Lung microvascular endothelial cell (primary cell): ENCODE measurements at regions not wholly inside any gene's neighbourhood (a gene's known extent, or its start where the extent isn't known, plus 50 kb on each side); places are given as distances from the start of the nearest gene placed in this dataset.

ENCODE experiments used
- DNase-seq, 2 donors: peaks; one replicate each; pipeline versions ENCODE4 v3.0.0 to v3.0.0-alpha.2; 2010; ENCODE audit warnings: low read depth in 2 of 2

GRCh38 chr17:12523244-12523643 lies 142.4 kb upstream of the MYOCD start:
- DNase-seq = no peak

- DNase-seq = no peak
These were observed 137.7 kb upstream of the MYOCD start for GRCh38 chr17:12528036-12528435.

- DNase-seq = no peak
These were observed 135.5 kb upstream of the MYOCD start for GRCh38 chr17:12530161-12530560.

GRCh38 chr17:12536021-12536420 lies 129.7 kb upstream of the MYOCD start:
- DNase-seq = no peak

- DNase-seq = no peak
These were observed 129.2 kb upstream of the MYOCD start for GRCh38 chr17:12536472-12536871.

GRCh38 chr17:12537436-12537835 lies 128.3 kb upstream of the MYOCD start:
- DNase-seq = no peak

- DNase-seq = no peak
These were observed 127.7 kb upstream of the MYOCD start for GRCh38 chr17:12538003-12538402.

GRCh38 chr17:12545877-12546513 lies 119.7 kb upstream of the MYOCD start:
- DNase-seq = peak; percentile 5 to 42

GRCh38 chr17:12546983-12547382 lies 118.7 kb upstream of the MYOCD start:
- DNase-seq = no peak

GRCh38 chr17:12547831-12548230 lies 117.9 kb upstream of the MYOCD start:
- no peak for DNase-seq

GRCh38 chr17:12548558-12548957 lies 117.1 kb upstream of the MYOCD start:
- DNase-seq = no peak

- DNase-seq = no peak
These were observed 116.1 kb upstream of the MYOCD start for GRCh38 chr17:12549499-12550041.

- DNase-seq = no peak
These were observed 112.1 kb upstream of the MYOCD start for GRCh38 chr17:12553625-12554024.

GRCh38 chr17:12554251-12554650 lies 111.4 kb upstream of the MYOCD start:
- no peak for DNase-seq

GRCh38 chr17:12566291-12566690 lies 99.4 kb upstream of the MYOCD start:
- no peak for DNase-seq

GRCh38 chr17:12567077-12568053 lies 98.3 kb upstream of the MYOCD start:
- no peak for DNase-seq

- no peak for DNase-seq
These were observed 97.1 kb upstream of the MYOCD start for GRCh38 chr17:12568358-12569251.

- no peak for DNase-seq
These were observed 94.1 kb upstream of the MYOCD start for GRCh38 chr17:12571606-12572005.

GRCh38 chr17:12574525-12574924 lies 91.2 kb upstream of the MYOCD start:
- no peak for DNase-seq

- DNase-seq = no peak
These were observed 90.0 kb upstream of the MYOCD start for GRCh38 chr17:12575641-12576040.

GRCh38 chr17:12579288-12579687 lies 86.4 kb upstream of the MYOCD start:
- no peak for DNase-seq

GRCh38 chr17:12580640-12581039 lies 85.0 kb upstream of the MYOCD start:
- DNase-seq = no peak
